HepG2 (cell line): ENCODE measurements at regions not wholly inside any gene's neighbourhood (a gene's known extent, or its start where the extent isn't known, plus 50 kb on each side); places are given as distances from the start of the nearest gene placed in this dataset.
A peak's percentile ranks its signal among the peaks of the same experiment; 100 is the strongest.

Source experiments
- AKNA ChIP-seq: sonication (generic); formaldehyde crosslinking; IDR thresholded peaks from 2 replicates; pipeline ENCODE4 v1.4.0; 2020; ENCODE audit warnings: missing genetic modification reagents, borderline replicate concordance
- ARNT ChIP-seq: fragments of 450-650 bp; IDR thresholded peaks from 2 replicates; pipeline ENCODE4 v1.6.1; 2017
- BHLHE40 ChIP-seq: IDR thresholded peaks from 2 replicates; pipeline ENCODE4 v1.6.1; 2011; ENCODE audit warnings: low read length, improper control_type of control experiment
- CCAR2 ChIP-seq: fragments of 200-400 bp; formaldehyde crosslinking; optimal IDR thresholded peaks from 2 replicates; pipeline ENCODE3; 2018; ENCODE audit warnings: low read depth, mild to moderate bottlenecking, low read length, moderate library complexity
- ESRRA ChIP-seq: sonication (generic); formaldehyde crosslinking; IDR thresholded peaks from 2 replicates; pipeline ENCODE4 v1.5.1; 2020; ENCODE audit warnings: mild to moderate bottlenecking, low read depth, missing genetic modification reagents
- FOXO1 ChIP-seq: sonication (generic); formaldehyde crosslinking; IDR thresholded peaks from 2 replicates; pipeline ENCODE4 v1.4.0; 2020; ENCODE audit warnings: missing genetic modification reagents
- HIVEP1 ChIP-seq: sonication (generic); formaldehyde crosslinking; IDR thresholded peaks from 2 replicates; pipeline ENCODE4 v1.4.0; 2020; ENCODE audit warnings: mild to moderate bottlenecking, missing genetic modification reagents
- HMG20B ChIP-seq: conservative IDR thresholded peaks from 2 replicates; pipeline ENCODE4 v1.6.1; 2016; ENCODE audit warnings: missing genetic modification reagents, missing compliant biosample characterization
- JUN ChIP-seq: sonication (generic); formaldehyde crosslinking; IDR thresholded peaks from 2 replicates; pipeline ENCODE4 v1.4.0; 2020; ENCODE audit warnings: mild to moderate bottlenecking, missing genetic modification reagents
- MNT ChIP-seq: fragments of 450-650 bp; IDR thresholded peaks from 2 replicates; pipeline ENCODE4 v1.6.1; 2016
- PHF20 ChIP-seq: sonication (generic); formaldehyde crosslinking; IDR thresholded peaks from 2 replicates; pipeline ENCODE4 v1.5.0; 2020; ENCODE audit warnings: mild to moderate bottlenecking, missing genetic modification reagents
- PRDM10 ChIP-seq: sonication (generic); formaldehyde crosslinking; IDR thresholded peaks from 2 replicates; pipeline ENCODE4 v1.4.0; 2020; ENCODE audit warnings: low read depth, missing genetic modification reagents
- SP140L ChIP-seq: sonication (generic); formaldehyde crosslinking; IDR thresholded peaks from 2 replicates; pipeline ENCODE4 v1.4.0; 2020; ENCODE audit warnings: missing genetic modification reagents, borderline replicate concordance
- TSC22D2 ChIP-seq: sonication (generic); formaldehyde crosslinking; IDR thresholded peaks from 2 replicates; pipeline ENCODE4 v1.5.1; 2020; ENCODE audit warnings: missing genetic modification reagents, mild to moderate bottlenecking, borderline replicate concordance
- ZBTB25 ChIP-seq: IDR thresholded peaks from 2 replicates; pipeline ENCODE4 v1.6.1; 2018; ENCODE audit warnings: missing genetic modification reagents
- ZEB1 ChIP-seq: IDR thresholded peaks from 2 replicates; pipeline ENCODE4 v1.6.1; 2012; ENCODE audit warnings: mild to moderate bottlenecking, low read depth, inconsistent platforms; ENCODE audit not compliant: insufficient replicate concordance
- ZNF264 ChIP-seq: sonication (generic); formaldehyde crosslinking; IDR thresholded peaks from 2 replicates; pipeline ENCODE4 v1.4.0; 2020; ENCODE audit warnings: missing genetic modification reagents
- ZNF282 ChIP-seq: fragments of 450-650 bp; IDR thresholded peaks from 2 replicates; pipeline ENCODE4 v1.6.1; 2018; ENCODE audit not compliant: partially characterized antibody
- ZNF333 ChIP-seq: sonication (generic); formaldehyde crosslinking; IDR thresholded peaks from 2 replicates; pipeline ENCODE4 v1.4.0; 2020; ENCODE audit warnings: mild to moderate bottlenecking, missing genetic modification reagents, borderline replicate concordance
- ZNF580 ChIP-seq: IDR thresholded peaks from 2 replicates; pipeline ENCODE4 v1.6.1; 2016; ENCODE audit warnings: low read depth, borderline replicate concordance

- TF ChIP-seq BHLHE40 (no peak), HMG20B (CRISPR knock-in tag) (peak; percentile 42; the same call in 1 of the 2 replicates), ARNT (no peak), MNT (no peak), ZNF580 (CRISPR knock-in tag) (0 out of 2 replicates have a peak, but pooled peaks have one; percentile 75), PHF20 (CRISPR knock-in tag) (no peak), ESRRA (CRISPR knock-in tag) (no peak), AKNA (CRISPR knock-in tag) (no peak), CCAR2 (no peak), PRDM10 (CRISPR knock-in tag) (peak; percentile 62; the same call in 1 of the 2 replicates), ZEB1 (peak; percentile 90), HIVEP1 (CRISPR knock-in tag) (no peak), ZNF282 (no peak), ZNF264 (CRISPR knock-in tag) (no peak), TSC22D2 (CRISPR knock-in tag) (no peak), ZBTB25 (CRISPR knock-in tag) (no peak; the same call in 1 of the 2 replicates), JUN (CRISPR knock-in tag) (no peak), FOXO1 (CRISPR knock-in tag) (peak; percentile 88), SP140L (no peak), ZNF333 (CRISPR knock-in tag) (no peak)
Observed at GRCh38 chr12:115433014-115433634, 749.1 kb upstream of the TBX3 start (continued).
